Astrocyte of the hippocampus (primary cell): ENCODE measurements at regions not wholly inside any gene's neighbourhood (a gene's known extent, or its start where the extent isn't known, plus 50 kb on each side); places are given as distances from the start of the nearest gene placed in this dataset.
"Not testable (repeated sequence)": the region's sequence is repeated elsewhere in the genome, so short reads cannot be mapped to it uniquely, and the experiment has no call there.

Experiments
- DNase-seq: peaks from one replicate; pipeline ENCODE4 v3.0.0; 2011; ENCODE audit warnings: low read depth, low spot score

- no peak for DNase-seq
Measured at GRCh38 chr9:65420771-65421170, 135.8 kb upstream of the FOXD4L5 start.

- DNase-seq, result not testable (repeated sequence)
Measured at GRCh38 chr9:65418966-65419365, 134.0 kb upstream of the FOXD4L5 start.

DNA sequence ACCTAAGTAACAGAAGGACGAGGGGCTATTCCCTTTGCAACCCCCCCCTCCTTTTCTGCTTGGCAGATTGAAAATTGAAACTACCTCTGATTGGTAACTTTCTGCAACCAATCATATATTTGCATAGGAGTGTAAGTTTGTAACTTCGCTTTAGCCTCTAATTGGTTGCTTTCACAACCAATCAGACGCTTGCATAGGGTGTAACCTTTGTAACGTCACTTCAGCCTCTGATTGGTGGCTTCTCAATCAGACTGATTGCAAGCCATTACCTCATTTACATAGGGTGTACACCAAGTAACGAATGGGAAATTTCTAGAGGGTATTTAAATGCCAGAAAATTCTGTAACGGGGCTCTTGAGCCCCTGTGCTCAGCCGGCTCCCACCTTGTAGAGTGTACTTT lies 131.9 kb upstream of the FOXD4L5 start:
- not testable (repeated sequence) for DNase-seq

GRCh38 chr9:65414249-65414648 lies 129.2 kb upstream of the FOXD4L5 start:
- DNase-seq, result not testable (repeated sequence)

- not testable (repeated sequence) for DNase-seq
Measured at GRCh38 chr9:65413371-65413770, 128.4 kb upstream of the FOXD4L5 start.

DNA sequence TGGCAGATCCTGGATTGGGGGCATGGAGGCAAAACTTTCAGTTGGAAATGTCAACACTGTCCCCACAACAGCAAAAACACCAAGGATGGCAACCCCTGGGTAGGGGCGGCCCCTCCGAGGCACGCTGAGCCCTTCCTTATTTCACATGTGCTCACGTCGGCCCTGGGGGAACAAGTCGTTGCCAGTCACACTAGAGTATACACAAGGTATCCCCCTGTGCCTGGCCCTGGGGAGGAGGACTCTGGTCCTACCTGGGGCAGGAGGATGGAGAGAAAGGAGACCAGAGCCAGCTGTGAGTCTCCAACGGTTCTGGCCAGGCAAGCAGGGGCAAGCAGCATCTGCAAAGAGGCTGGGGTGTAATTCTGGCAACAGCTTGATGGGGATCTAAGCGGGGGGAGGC lies 126.9 kb upstream of the FOXD4L5 start:
- no peak for DNase-seq

GRCh38 chr9:65411336-65411735 lies 126.3 kb upstream of the FOXD4L5 start:
- DNase-seq, result no peak

GRCh38 chr9:65410926-65411325 lies 125.9 kb upstream of the FOXD4L5 start:
- DNase-seq, result no peak

GRCh38 chr9:65409471-65409980 lies 124.5 kb upstream of the FOXD4L5 start:
- DNase-seq, result no peak

DNA sequence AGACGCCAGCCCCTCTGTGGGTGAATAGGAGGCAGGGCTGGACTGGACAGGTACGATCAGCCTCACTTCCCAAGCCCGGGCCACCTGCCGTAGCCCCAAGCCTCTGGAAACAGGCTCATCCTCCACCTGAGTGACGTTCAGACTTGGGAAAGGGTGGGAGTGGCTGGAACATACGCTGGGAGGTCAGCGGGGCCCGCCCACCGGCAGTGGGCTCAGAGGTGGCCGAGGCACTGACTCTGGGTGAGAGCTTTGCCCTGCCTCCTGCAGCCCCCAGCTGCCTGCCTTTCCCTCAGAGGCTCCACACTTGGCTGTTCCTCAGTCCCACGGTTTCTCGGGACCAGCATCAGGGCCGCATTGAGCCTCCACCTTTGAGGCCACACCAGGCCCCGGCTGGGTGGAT lies 123.8 kb upstream of the FOXD4L5 start:
- DNase-seq, result not testable (repeated sequence)

DNA sequence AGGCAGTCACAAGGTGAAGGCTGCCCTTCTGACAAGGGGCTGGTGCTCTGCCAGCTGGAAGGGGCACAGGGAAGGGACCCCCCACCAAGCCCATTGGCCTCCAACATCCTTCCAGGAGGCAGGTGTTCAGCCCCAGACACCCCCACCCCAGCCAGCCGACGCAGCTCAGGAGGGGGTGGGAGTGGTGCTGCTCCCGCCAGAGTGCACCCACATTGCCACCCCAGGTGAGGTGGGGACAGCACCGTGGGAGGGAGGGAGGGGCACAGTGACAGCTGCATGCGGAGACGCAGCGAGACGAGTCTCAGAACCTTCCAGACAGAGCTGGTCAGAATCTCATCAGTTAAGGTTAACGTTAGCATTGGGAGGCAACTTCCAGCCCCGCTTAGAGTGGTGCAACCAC lies 121.6 kb upstream of the FOXD4L5 start:
- DNase-seq, result not testable (repeated sequence)

DNA sequence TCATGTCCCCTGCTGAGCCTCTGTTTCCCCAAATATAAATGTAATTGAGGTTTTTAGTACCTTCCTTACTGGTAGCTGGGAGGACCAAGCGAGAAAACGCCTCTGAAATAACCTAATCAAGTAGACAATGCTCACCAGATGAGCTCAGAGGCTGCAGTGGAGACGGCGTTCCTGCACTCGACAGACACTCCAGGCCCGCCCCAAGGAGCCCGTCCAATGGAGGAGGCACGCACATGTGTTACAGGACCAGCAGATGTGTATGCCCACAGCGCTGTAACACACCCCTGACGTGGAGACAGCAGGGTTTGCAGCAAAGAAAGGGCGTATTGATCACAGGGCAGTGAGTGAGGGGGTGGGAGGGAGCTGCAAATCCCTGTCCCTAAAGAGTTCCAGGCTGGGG lies 120.8 kb upstream of the FOXD4L5 start:
- not testable (repeated sequence) for DNase-seq

DNA sequence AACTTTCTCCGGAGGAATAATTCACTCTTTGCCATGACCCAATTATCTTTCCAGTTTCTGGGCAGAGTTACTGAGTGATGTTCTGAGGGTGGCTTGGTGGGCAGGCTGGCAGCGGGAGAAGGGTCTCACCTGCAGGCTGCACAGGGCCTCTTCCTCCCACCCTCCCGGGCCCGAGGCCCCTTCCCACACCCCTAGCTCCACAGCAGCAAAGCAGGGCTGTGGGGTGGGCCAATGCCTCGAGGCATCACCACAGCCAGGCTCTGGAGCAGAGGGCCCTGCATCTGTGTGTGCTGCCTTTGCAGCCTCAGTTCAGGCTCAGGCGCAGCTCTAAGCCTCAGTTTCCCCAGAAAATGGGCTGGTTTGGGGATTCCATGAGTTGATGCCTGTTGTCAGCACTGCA lies 120.2 kb upstream of the FOXD4L5 start:
- no peak for DNase-seq

GRCh38 chr9:65404232-65405006 lies 119.4 kb upstream of the FOXD4L5 start:
- no peak for DNase-seq

DNA sequence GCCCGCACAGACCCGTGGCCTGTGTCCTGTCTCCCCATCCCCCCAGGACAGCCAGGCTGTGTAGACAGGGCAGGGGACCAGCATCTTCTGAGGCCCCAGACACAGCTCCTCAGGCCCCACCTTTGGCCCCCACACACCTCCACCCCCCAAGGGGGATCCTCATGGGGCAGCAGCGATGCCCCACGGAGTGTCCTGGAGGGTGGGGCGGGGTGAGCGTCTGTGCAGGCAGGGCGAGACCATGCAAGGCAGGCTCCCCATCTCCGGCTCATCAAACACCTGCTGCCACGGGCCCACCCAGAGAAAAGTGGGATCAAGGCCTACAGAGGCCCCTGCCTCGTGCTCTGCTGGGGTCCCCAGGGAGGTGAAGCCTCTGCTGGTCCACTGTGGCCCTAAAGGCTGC lies 118.7 kb upstream of the FOXD4L5 start:
- DNase-seq, result no peak

DNA sequence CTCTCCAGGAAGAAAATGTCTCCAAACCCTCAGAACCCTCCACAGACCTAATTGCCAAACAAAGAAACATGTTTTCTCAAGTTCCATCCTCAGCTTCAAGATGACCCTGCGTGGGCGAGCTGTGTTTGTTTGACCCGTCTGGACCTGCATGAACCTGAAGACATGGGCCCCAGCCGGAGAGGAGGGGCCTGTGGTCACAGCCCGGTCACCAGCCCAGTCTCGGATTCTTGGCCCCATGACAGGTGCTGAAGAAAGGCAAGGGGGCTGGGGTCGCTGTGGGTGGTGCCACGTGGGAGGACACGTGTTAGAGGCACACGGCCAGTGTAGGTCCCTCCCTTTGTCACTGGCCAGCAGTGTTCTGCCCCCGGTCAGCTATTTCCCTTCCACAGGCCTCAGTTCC lies 118.1 kb upstream of the FOXD4L5 start:
- DNase-seq, result not testable (repeated sequence)

DNA sequence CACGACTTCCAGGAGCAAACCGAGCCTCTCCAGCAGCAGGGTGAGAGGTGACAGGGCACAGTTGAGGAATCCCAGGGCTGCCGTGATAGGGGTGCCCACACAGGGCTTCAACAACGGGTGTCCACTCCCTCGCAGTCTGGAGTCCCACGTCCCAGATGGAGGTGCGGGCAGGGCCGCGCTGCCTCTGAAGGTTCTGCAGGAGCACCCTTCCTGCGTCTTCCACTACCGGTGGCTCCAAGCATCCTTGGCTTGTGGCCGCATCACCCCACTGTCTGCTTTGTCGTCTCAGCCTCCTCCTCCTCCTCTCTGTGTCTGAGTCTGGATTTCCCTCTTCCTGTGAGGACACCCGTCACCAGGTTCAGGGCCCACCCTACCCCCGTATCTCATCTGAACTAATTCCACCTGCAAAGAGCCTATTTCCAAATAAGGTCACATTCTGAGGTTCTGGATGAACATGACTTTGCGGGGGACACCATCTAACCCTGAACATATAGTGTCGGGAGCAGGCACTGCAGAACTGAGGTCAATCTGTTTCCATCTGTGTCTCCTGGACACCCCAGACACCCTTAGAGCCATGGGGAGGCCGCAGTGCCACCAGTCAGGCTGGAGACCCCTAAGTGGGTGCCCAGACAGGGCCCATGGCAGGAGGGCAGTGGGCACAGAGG lies 117.3 kb upstream of the FOXD4L5 start:
- DNase-seq, result not testable (repeated sequence)

GRCh38 chr9:65401456-65402045 lies 116.5 kb upstream of the FOXD4L5 start:
- not testable (repeated sequence) for DNase-seq

- no peak for DNase-seq
Measured at GRCh38 chr9:65400886-65401285, 115.9 kb upstream of the FOXD4L5 start.

- DNase-seq, result not testable (repeated sequence)
Measured at GRCh38 chr9:65397763-65398719, 113.0 kb upstream of the FOXD4L5 start.

- not testable (repeated sequence) for DNase-seq
Measured at GRCh38 chr9:65397226-65397625, 112.2 kb upstream of the FOXD4L5 start.
